ENCODE measurements at regions not wholly inside any gene's neighbourhood (a gene's known extent, or its start where the extent isn't known, plus 50 kb on each side); places are given as distances from the start of the nearest gene placed in this dataset.
"Not testable (repeated sequence)": the region's sequence is repeated elsewhere in the genome, so short reads cannot be mapped to it uniquely, and the experiment has no call there.

DNA sequence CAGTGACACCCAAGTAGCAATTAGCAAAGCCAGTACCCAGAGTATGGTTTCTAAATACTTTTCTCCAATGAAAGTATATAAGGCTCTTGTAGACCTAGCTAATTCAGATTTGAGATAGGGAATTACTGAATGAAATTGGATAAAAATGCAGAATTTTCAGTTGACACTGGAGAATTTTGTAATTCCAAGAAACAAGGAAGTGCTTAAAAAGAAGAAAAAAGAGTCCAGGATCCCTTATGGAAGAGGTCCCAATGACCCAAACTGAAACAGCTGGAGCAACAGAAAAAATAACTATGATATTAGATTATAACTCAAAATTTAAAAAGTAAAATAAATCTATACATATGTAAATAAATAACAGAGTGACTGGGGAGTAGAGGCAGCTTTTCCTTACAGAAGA, 335.2 kb downstream of the C3orf38 start (continued):
- TF ChIP-seq CHD1 (IDR thresholded peaks at IDR 0.05; ENCODE audit: low read depth, low read length) (no peak), MTA2 (IDR thresholded peaks at IDR 0.05; ENCODE audit: low read depth) (no peak), CREB1 (IDR thresholded peaks at IDR 0.05; ENCODE audit: low read depth) (no peak)

DNA sequence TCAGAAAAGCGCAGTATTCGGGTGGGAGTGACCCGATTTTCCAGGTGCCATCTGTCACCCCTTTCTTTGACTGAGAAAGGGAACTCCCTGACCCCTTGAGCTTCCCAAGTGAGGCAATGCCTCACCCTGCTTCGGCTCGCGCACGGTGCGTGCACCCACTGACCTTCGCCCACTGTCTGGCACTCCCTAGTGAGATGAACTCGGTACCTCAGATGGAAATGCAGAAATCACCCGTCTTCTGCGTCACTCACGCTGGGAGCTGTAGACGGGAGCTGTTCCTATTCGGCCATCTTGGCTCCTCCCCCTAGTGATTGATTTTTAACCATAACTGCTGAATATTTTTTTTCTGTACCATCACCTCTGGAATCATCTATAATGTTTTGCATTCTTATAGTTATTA, 359.1 kb downstream of the C3orf38 start:
- POLR2A ChIA-PET; in situ Hi-C loops (cut with MboI): not testable (repeated sequence)

DNA sequence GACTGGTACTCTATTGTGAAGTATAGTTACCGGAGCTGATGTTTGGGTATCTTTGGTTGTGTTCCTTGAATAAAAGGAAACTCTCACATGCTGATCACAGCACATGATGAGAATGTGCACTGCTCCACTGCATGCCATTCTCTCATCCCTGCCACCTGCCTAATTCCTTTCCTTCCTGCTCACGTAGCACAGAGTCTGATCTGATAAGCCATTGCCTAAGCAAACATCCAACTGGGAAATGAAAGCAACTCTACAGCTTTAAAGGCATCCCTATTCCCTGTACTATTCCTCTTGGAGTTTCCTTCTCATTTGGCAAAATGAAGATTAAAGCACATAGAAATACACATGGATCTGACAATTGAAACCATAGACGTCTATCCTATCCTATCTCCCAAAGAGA, 359.8 kb downstream of the C3orf38 start:
- SMC1A ChIA-PET (ENCODE audit: uncharacterized antibody, unreplicated experiment) = no interaction called here
- DNase-seq (ENCODE audit: low read depth, low spot score) (no peak), FAIRE-seq (no peak), ATAC-seq (no peak)
- no peak for TF ChIP-seq POLR2AphosphoS5 (IDR thresholded peaks at IDR 0.05; ENCODE audit: low read length)
- TF ChIP-seq IRF4 (IDR thresholded peaks at IDR 0.05; ENCODE audit: low read depth, low read length) = no peak
- TF ChIP-seq FOXM1 (IDR thresholded peaks at IDR 0.05; ENCODE audit: low read depth, low read length) = no peak
- no peak for TF ChIP-seq BRCA1 (IDR thresholded peaks at IDR 0.05; ENCODE audit: low read depth, low read length)
- no peak for TF ChIP-seq NR2C2 (IDR thresholded peaks at IDR 0.05; ENCODE audit: borderline replicate concordance, control insufficient read depth, insufficient read length, low read depth)
- TF ChIP-seq SIN3A (IDR thresholded peaks at IDR 0.05; ENCODE audit: low read depth, low read length) = no peak
- no peak for TF ChIP-seq NR2C1 (IDR thresholded peaks at IDR 0.05)
- TF ChIP-seq PAX8 (IDR thresholded peaks at IDR 0.05) = no peak
- TF ChIP-seq, protein P1, sequence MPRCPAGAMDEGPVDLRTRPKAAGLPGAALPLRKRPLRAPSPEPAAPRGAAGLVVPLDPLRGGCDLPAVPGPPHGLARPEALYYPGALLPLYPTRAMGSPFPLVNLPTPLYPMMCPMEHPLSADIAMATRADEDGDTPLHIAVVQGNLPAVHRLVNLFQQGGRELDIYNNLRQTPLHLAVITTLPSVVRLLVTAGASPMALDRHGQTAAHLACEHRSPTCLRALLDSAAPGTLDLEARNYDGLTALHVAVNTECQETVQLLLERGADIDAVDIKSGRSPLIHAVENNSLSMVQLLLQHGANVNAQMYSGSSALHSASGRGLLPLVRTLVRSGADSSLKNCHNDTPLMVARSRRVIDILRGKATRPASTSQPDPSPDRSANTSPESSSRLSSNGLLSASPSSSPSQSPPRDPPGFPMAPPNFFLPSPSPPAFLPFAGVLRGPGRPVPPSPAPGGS (IDR thresholded peaks at IDR 0.05; ENCODE audit: borderline replicate concordance, insufficient read depth, low read depth, low read length, poor library complexity, severe bottlenecking) = no peak
- TF ChIP-seq, protein P2, sequence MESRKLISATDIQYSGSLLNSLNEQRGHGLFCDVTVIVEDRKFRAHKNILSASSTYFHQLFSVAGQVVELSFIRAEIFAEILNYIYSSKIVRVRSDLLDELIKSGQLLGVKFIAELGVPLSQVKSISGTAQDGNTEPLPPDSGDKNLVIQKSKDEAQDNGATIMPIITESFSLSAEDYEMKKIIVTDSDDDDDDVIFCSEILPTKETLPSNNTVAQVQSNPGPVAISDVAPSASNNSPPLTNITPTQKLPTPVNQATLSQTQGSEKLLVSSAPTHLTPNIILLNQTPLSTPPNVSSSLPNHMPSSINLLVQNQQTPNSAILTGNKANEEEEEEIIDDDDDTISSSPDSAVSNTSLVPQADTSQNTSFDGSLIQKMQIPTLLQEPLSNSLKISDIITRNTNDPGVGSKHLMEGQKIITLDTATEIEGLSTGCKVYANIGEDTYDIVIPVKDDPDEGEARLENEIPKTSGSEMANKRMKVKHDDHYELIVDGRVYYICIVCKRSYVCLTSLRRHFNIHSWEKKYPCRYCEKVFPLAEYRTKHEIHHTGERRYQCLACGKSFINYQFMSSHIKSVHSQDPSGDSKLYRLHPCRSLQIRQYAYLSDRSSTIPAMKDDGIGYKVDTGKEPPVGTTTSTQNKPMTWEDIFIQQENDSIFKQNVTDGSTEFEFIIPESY (IDR thresholded peaks at IDR 0.05) = no peak
- no peak for TF ChIP-seq POLR2A (IDR thresholded peaks at IDR 0.05; ENCODE audit: low read depth, low read length)
- no peak for TF ChIP-seq EGR1 (IDR thresholded peaks at IDR 0.05; ENCODE audit: borderline replicate concordance in 1 of 2, low read depth in 2 of 2, low read length in 2 of 2)
- TF ChIP-seq KAT2A (conservative IDR thresholded peaks at IDR 0.05; ENCODE audit: control insufficient read depth, low read depth, low read length) = no peak
- Histone ChIP-seq H3K4me2 (ENCODE audit: control insufficient read depth, insufficient read depth) (no peak overlapping the region), H3K27me3 (replicated peaks in 1 of 2; ENCODE audit: control insufficient read depth in 2 of 2, insufficient read depth in 2 of 2, low read length in 1 of 2) (no peaks in the 10 kb centered on the region), H3K9ac (ENCODE audit: control insufficient read depth, insufficient read depth, low read length) (no peak overlapping the region), H3K4me3 (no peak overlapping the region), H2AFZ (ENCODE audit: control insufficient read depth, low read depth, low read length) (no peak overlapping the region), H3K4me1 (ENCODE audit: control insufficient read depth, insufficient read depth, low read length) (no peaks in the 10 kb centered on the region), H4K20me1 (ENCODE audit: control insufficient read depth, insufficient read depth) (no peaks in the 10 kb centered on the region), H3K9me3 (replicated peaks; ENCODE audit: control insufficient read depth, insufficient read depth, low read length) (no peaks in the 10 kb centered on the region), H3K79me2 (ENCODE audit: control insufficient read depth, insufficient read depth, low read length) (no peaks in the 10 kb centered on the region), H3K27ac (ENCODE audit: control insufficient read depth, insufficient read depth) (no peak overlapping the region), H3K36me3 (ENCODE audit: control insufficient read depth in 2 of 2, insufficient read depth in 2 of 2, low read length in 1 of 2) (no peaks in the 10 kb centered on the region)
- 39% methylated on average over 3 of the region's 3 CpGs for WGBS (ENCODE audit: insufficient coverage, insufficient replicate concordance, low lambda C conversion rate, missing lambda C conversion rate)
- intact Hi-C loops (cut with micrococcal nuclease; ENCODE audit: unreplicated experiment) = no loop called here
- no TSS peak for BruUV-seq (replicated peaks)
- RAD21 ChIA-PET (ENCODE audit: unreplicated experiment) = no interaction called here
- CTCF ChIA-PET = no interaction called here
- POLR2A ChIA-PET = no interaction called here
- in situ Hi-C loops (cut with MboI) = no loop called here

More for the DNA sequence above, 359.1 kb downstream of the C3orf38 start:
- SMC1A ChIA-PET (ENCODE audit: uncharacterized antibody, unreplicated experiment); ATAC-seq; H3K27ac ChIP-seq (ENCODE audit: control insufficient read depth, insufficient read depth); BruUV-seq (replicated peaks); H3K27me3 ChIP-seq (replicated peaks in 1 of 2; ENCODE audit: control insufficient read depth in 2 of 2, insufficient read depth in 2 of 2, low read length in 1 of 2); H3K4me1 ChIP-seq (ENCODE audit: control insufficient read depth, insufficient read depth, low read length); intact Hi-C loops (cut with micrococcal nuclease; ENCODE audit: unreplicated experiment); RAD21 ChIA-PET (ENCODE audit: unreplicated experiment); H3K79me2 ChIP-seq (ENCODE audit: control insufficient read depth, insufficient read depth, low read length); CTCF ChIA-PET; H3K9ac ChIP-seq (ENCODE audit: control insufficient read depth, insufficient read depth, low read length); H3K4me2 ChIP-seq (ENCODE audit: control insufficient read depth, insufficient read depth); H3K9me3 ChIP-seq (replicated peaks; ENCODE audit: control insufficient read depth, insufficient read depth, low read length); H4K20me1 ChIP-seq (ENCODE audit: control insufficient read depth, insufficient read depth); DNase-seq (ENCODE audit: low read depth, low spot score); H2AFZ ChIP-seq (ENCODE audit: control insufficient read depth, low read depth, low read length); H3K4me3 ChIP-seq; FAIRE-seq; H3K36me3 ChIP-seq (ENCODE audit: control insufficient read depth in 2 of 2, insufficient read depth in 2 of 2, low read length in 1 of 2): not testable (repeated sequence)
- WGBS (ENCODE audit: insufficient coverage, insufficient replicate concordance, low lambda C conversion rate, missing lambda C conversion rate) = 63% methylated on average over 14 of the region's 15 CpGs

Data from GM12878 (cell line).